HG02938 (cell line): ENCODE measurements at regions not wholly inside any gene's neighbourhood (a gene's known extent, or its start where the extent isn't known, plus 50 kb on each side); places are given as distances from the start of the nearest gene placed in this dataset.

ENCODE experiments used
- ATAC-seq: cut with Tn5 transposase; IDR thresholded peaks from one replicate; pipeline ENCODE4 v1.9.1; 2021; ENCODE audit warnings: mild to moderate bottlenecking, moderate library complexity; ENCODE audit not compliant: unreplicated experiment

- no peak for ATAC-seq
Observed at GRCh38 chr20:39890697-39891096, 798.3 kb downstream of the MAFB start.

GRCh38 chr20:39888310-39888709, 800.7 kb downstream of the MAFB start:
- no peak for ATAC-seq

- no peak for ATAC-seq
Observed at GRCh38 chr20:39886650-39887190, 802.3 kb downstream of the MAFB start.

- ATAC-seq = no peak
Observed at GRCh38 chr20:39885975-39886649, 802.9 kb downstream of the MAFB start.

- ATAC-seq = no peak
Observed at GRCh38 chr20:39882806-39883205, 806.2 kb downstream of the MAFB start.

GRCh38 chr20:39880890-39881289, 808.1 kb downstream of the MAFB start:
- no peak for ATAC-seq

- no peak for ATAC-seq
Observed at GRCh38 chr20:39879296-39879695, 809.7 kb downstream of the MAFB start.

GRCh38 chr20:39878809-39879208, 810.2 kb downstream of the MAFB start:
- ATAC-seq = no peak

- ATAC-seq = no peak
Observed at GRCh38 chr20:39878320-39878719, 810.7 kb downstream of the MAFB start.

GRCh38 chr20:39877788-39878187, 811.2 kb downstream of the MAFB start:
- no peak for ATAC-seq

GRCh38 chr20:39876976-39877635, 811.9 kb downstream of the MAFB start:
- no peak for ATAC-seq

GRCh38 chr20:39875492-39876110, 813.4 kb downstream of the MAFB start:
- ATAC-seq = no peak

- peak; percentile 84 for ATAC-seq
Observed at GRCh38 chr20:39874049-39874893, 814.8 kb downstream of the MAFB start.

- no peak for ATAC-seq
Observed at GRCh38 chr20:39873286-39873685, 815.8 kb downstream of the MAFB start.

- no peak for ATAC-seq
Observed at GRCh38 chr20:39871013-39871412, 818.0 kb downstream of the MAFB start.

GRCh38 chr20:39865446-39865845, 823.6 kb downstream of the MAFB start:
- ATAC-seq = no peak

GRCh38 chr20:39862470-39862891, 826.6 kb downstream of the MAFB start:
- ATAC-seq = no peak

- no peak for ATAC-seq
Observed at GRCh38 chr20:39861381-39861780, 827.7 kb downstream of the MAFB start.

GRCh38 chr20:39857835-39858234, 831.2 kb downstream of the MAFB start:
- ATAC-seq = no peak

- no peak for ATAC-seq
Observed at GRCh38 chr20:39857187-39857586, 831.8 kb downstream of the MAFB start.

GRCh38 chr20:39855799-39856198, 833.2 kb downstream of the MAFB start:
- ATAC-seq = no peak
